ENCODE measurements at regions not wholly inside any gene's neighbourhood (a gene's known extent, or its start where the extent isn't known, plus 50 kb on each side); places are given as distances from the start of the nearest gene placed in this dataset.

DNA sequence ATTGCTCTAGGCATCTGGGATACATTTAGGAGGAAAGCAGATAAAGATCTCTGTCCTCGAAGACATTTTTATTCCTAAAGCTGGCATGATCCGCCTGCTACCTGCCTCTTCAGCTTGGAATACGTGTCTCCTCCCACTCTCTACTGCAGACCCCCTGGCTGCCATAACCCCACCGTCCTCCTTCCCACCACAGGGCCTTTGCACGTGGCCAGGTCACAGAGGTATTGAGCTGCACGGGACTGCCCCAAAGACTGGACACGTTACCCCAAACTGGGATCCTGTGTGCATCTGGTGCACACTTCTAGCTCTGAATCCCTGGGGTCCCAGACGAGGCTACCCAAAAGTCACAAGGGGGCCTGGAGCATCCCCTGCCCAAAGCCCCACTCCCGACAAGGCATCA lies 351.2 kb upstream of the EEF2KMT start:
- H3K4me3 ChIP-seq (ENCODE audit: low read length) = no peak overlapping the region
- H2AFZ ChIP-seq (ENCODE audit: low read depth, low read length) = no peak overlapping the region
- no peaks in the 10 kb centered on the region for H3K36me3 ChIP-seq (ENCODE audit: insufficient read depth, low read length)
- H3K4me1 ChIP-seq (ENCODE audit: insufficient read depth, low read length) = peaks cover 6% of the 10 kb centered on the region
- no peaks in the 10 kb centered on the region for H3K9me3 ChIP-seq (ENCODE audit: low read length)
- no peaks in the 10 kb centered on the region for H3K27me3 ChIP-seq (ENCODE audit: insufficient read depth, low read length)

DNA sequence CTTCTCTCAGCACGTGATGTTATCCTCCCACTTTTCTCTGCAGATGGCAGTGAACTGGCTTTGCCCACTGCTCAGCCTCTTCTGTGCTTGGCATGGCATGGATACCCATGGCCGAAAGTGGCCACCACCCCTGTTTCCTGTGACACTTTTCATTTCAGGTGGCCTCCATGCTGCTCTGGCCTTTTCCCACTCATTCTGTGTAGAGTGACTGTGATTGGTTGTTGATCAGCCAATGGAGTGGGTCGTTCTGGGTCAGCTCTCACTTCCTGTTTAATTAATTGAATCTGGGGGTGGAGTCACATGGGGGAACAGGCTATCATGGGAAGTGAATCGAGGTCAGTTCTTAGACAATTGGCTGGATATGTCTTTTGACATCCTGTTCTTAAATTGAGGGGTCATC lies 350.1 kb upstream of the EEF2KMT start:
- Histone ChIP-seq H3K4me1 (ENCODE audit: insufficient read depth, low read length) (peaks cover 6% of the 10 kb centered on the region), H3K36me3 (ENCODE audit: insufficient read depth, low read length) (no peaks in the 10 kb centered on the region), H3K27me3 (ENCODE audit: insufficient read depth, low read length) (no peaks in the 10 kb centered on the region), H2AFZ (ENCODE audit: low read depth, low read length) (no peak overlapping the region), H3K4me3 (ENCODE audit: low read length) (no peak overlapping the region), H3K9me3 (ENCODE audit: low read length) (no peaks in the 10 kb centered on the region)

DNA sequence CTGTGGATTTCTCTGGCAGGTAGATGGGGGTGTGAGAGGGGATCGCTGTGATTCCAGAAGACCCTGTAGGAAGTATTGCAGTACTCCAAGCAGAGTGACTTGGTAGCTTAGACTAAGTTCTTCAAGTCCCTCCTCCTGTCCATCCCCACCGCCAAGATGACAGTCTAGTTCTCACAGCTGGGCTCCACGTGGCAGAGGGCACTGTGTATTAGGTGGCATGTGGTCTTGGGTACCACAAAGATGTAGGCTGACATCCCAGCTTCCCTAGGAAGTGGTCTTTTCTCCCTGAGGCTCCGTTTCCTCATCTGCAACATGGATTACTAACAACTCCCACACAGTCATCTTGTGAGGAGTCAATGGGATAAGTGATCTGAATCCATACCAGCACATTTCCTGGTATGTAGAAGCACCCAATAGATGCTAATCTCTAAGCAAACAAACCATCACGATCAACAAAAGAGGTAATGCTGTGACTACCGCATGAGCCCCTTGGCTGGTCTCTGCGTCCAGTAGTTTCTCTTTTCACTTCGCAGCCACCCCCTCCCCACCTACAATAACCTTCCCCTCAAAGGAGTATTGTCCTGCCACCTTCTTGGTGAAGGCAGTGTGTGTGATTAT lies 349.1 kb upstream of the EEF2KMT start:
- H3K4me1 ChIP-seq (ENCODE audit: insufficient read depth, low read length) = peaks cover 6% of the 10 kb centered on the region
- no peaks in the 10 kb centered on the region for H3K9me3 ChIP-seq (ENCODE audit: low read length)
- no peak overlapping the region for H3K4me3 ChIP-seq (ENCODE audit: low read length)
- no peaks in the 10 kb centered on the region for H3K27me3 ChIP-seq (ENCODE audit: insufficient read depth, low read length)
- H3K36me3 ChIP-seq (ENCODE audit: insufficient read depth, low read length) = no peaks in the 10 kb centered on the region
- H2AFZ ChIP-seq (ENCODE audit: low read depth, low read length) = no peak overlapping the region

DNA sequence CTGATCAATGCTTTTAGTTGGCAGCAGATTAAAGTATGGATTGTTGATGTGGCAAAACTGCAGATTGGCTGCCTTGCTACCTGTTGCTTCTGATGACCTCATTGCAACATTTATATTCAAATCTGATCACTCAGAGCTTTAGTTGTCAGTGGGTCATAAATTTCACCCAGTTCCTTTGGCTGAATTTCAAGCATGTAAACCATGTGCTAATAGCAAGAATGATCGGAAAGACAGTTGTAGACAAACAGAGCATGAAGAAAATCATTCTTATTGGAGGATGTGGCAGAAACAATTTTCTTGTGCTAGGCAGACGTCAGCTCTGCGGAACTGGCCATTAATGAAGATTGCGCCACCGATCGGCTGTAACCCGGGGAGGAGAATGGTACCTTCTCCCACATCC lies 346.6 kb upstream of the EEF2KMT start:
- Histone ChIP-seq H3K4me1 (ENCODE audit: insufficient read depth, low read length) (no peaks in the 10 kb centered on the region), H3K27me3 (ENCODE audit: insufficient read depth, low read length) (no peaks in the 10 kb centered on the region), H2AFZ (ENCODE audit: low read depth, low read length) (no peak overlapping the region), H3K4me3 (ENCODE audit: low read length) (no peak overlapping the region), H3K9me3 (ENCODE audit: low read length) (no peaks in the 10 kb centered on the region), H3K36me3 (ENCODE audit: insufficient read depth, low read length) (no peaks in the 10 kb centered on the region)

DNA sequence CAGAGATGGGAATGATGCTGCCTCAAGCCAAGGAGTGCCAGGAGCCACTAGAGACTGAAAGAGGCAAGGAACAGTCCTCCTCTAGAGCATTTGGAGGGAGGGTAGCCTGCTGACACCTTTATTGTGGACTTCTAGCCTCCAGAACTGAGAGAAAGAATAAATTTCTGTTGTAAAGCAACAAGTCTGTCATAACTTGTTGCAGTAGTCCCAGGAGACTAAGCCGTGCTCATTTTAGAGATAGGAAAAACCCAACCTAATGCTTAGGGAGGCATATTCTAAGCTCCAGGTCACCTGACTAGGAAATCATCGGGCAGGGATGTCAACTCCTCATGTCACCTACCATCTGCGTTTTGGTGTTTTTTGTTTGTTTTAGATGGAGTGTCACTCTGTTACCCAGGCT lies 345.4 kb upstream of the EEF2KMT start:
- H3K4me1 ChIP-seq (ENCODE audit: insufficient read depth, low read length) = no peaks in the 10 kb centered on the region

DNA sequence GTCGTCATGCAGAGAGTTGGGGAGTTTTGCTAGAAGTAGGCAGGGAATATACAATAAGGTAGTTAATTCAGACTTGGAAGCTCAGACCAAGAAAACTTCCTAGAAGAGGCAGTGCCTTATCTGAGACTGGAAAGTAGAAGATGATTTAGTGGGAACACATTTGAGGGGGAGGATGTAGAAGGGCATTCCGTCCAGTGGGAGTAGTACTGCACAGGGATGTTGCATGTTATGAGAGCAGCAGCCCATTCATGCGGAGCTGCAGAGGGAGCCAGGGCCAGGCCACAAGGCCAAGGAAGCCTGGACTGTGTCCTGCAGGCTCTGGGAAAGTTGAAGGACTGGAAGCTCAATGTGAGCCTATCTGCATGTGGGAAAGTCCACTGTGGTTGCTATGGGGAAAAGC lies 344.5 kb upstream of the EEF2KMT start:
- Histone ChIP-seq H3K4me3 (ENCODE audit: low read length) (no peak overlapping the region), H3K9me3 (ENCODE audit: low read length) (no peaks in the 10 kb centered on the region), H3K4me1 (ENCODE audit: insufficient read depth, low read length) (no peaks in the 10 kb centered on the region), H3K27me3 (ENCODE audit: insufficient read depth, low read length) (no peaks in the 10 kb centered on the region), H2AFZ (ENCODE audit: low read depth, low read length) (no peak overlapping the region), H3K36me3 (ENCODE audit: insufficient read depth, low read length) (no peaks in the 10 kb centered on the region)

More for the DNA sequence above, 345.4 kb upstream of the EEF2KMT start:
- no peak overlapping the region for H3K4me3 ChIP-seq (ENCODE audit: low read length)
- no peaks in the 10 kb centered on the region for H3K27me3 ChIP-seq (ENCODE audit: insufficient read depth, low read length)
- no peak overlapping the region for H2AFZ ChIP-seq (ENCODE audit: low read depth, low read length)
- no peaks in the 10 kb centered on the region for H3K36me3 ChIP-seq (ENCODE audit: insufficient read depth, low read length)
- no peaks in the 10 kb centered on the region for H3K9me3 ChIP-seq (ENCODE audit: low read length)

DNA sequence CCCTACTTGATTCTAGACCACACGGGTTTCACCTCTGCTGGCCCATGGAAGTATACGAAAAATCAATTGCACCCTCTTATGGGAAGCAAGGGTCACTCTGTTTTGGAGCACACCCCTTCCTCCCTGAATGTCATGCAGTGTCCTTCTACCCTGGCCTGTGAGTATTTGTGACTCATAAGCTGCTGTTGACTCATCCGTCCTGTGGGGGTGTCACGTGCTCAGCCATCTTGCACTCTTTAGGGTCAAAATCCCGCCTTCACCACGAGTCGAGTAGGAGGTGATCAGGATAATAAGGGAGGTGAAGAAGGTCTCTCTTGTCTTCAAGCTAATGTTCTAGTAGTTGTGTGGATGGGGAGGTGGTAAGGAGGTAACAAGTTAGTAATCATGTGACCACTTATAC lies 341.0 kb upstream of the EEF2KMT start:
- no peaks in the 10 kb centered on the region for H3K9me3 ChIP-seq (ENCODE audit: low read length)
- H3K36me3 ChIP-seq (ENCODE audit: insufficient read depth, low read length) = no peaks in the 10 kb centered on the region
- H3K27me3 ChIP-seq (ENCODE audit: insufficient read depth, low read length) = no peaks in the 10 kb centered on the region
- H3K4me3 ChIP-seq (ENCODE audit: low read length) = no peak overlapping the region
- H2AFZ ChIP-seq (ENCODE audit: low read depth, low read length) = no peak overlapping the region
- H3K4me1 ChIP-seq (ENCODE audit: insufficient read depth, low read length) = no peaks in the 10 kb centered on the region

DNA sequence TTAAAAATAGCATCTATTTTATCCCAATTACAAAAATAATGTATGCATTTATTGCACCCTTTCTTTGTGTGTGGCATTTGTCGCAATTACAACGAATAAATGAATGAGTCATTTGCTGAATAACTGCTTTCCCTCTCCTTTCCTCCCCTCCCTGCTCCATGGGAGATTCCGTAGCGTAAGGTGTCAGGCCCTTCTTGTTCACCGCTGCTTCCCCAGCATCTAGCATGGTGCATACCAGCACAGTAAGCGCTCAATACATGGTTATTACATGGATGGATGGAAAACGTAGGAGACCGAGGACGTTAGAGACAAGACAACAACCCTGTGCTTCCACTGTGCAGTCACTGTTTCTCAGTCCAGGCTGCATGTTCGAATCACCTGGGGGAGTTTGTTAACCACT lies 336.0 kb upstream of the EEF2KMT start:
- no peak overlapping the region for H3K4me3 ChIP-seq (ENCODE audit: low read length)
- no peaks in the 10 kb centered on the region for H3K4me1 ChIP-seq (ENCODE audit: insufficient read depth, low read length)
- no peaks in the 10 kb centered on the region for H3K36me3 ChIP-seq (ENCODE audit: insufficient read depth, low read length)
- no peak overlapping the region for H2AFZ ChIP-seq (ENCODE audit: low read depth, low read length)
- H3K27me3 ChIP-seq (ENCODE audit: insufficient read depth, low read length) = no peaks in the 10 kb centered on the region
- no peaks in the 10 kb centered on the region for H3K9me3 ChIP-seq (ENCODE audit: low read length)

DNA sequence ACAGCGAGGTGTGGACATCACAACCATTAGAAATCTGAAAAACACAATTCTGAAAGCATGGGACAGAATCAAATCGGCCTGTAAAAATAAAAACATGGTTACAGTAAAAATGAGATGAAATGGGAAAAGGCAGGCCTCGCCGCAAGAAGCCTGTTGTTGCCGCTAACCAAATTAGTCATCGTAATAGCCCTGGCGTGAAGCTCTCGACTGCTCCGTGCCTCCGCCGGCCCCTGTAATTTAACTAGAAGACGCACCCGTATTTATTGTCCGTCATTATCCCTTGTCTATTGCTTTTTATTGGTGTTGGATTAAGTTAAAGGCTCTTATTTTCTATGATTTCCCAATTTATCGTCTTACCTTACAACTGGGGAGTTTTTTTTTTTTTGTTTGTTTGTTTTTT lies 334.6 kb upstream of the EEF2KMT start:
- H3K4me1 ChIP-seq (ENCODE audit: insufficient read depth, low read length) = no peaks in the 10 kb centered on the region
- no peaks in the 10 kb centered on the region for H3K27me3 ChIP-seq (ENCODE audit: insufficient read depth, low read length)
- no peaks in the 10 kb centered on the region for H3K36me3 ChIP-seq (ENCODE audit: insufficient read depth, low read length)
- H3K4me3 ChIP-seq (ENCODE audit: low read length) = no peak overlapping the region
- H2AFZ ChIP-seq (ENCODE audit: low read depth, low read length) = no peak overlapping the region
- H3K9me3 ChIP-seq (ENCODE audit: low read length) = no peaks in the 10 kb centered on the region

DNA sequence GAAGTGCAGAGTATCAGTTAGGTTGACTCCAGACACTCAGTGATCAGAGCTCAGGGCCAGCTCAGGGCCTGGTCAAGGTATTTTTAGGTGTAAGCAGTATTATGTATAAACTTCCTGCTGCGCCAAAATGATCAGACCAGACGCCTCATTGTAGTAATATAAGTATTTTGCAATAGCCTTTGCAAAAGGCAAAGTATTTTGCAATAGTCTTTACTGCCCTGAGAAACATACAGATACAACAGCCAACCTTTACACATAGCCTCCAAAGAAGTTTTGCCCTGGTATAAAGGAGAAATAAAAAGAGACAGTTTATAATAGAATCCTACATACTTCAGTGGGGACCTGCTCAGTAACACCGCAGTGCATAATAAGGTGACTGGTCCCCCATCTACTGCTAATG lies 333.0 kb upstream of the EEF2KMT start:
- Histone ChIP-seq H2AFZ (ENCODE audit: low read depth, low read length) (no peak overlapping the region), H3K27me3 (ENCODE audit: insufficient read depth, low read length) (no peaks in the 10 kb centered on the region), H3K4me3 (ENCODE audit: low read length) (no peak overlapping the region), H3K4me1 (ENCODE audit: insufficient read depth, low read length) (no peaks in the 10 kb centered on the region), H3K9me3 (ENCODE audit: low read length) (no peaks in the 10 kb centered on the region), H3K36me3 (ENCODE audit: insufficient read depth, low read length) (no peaks in the 10 kb centered on the region)

DNA sequence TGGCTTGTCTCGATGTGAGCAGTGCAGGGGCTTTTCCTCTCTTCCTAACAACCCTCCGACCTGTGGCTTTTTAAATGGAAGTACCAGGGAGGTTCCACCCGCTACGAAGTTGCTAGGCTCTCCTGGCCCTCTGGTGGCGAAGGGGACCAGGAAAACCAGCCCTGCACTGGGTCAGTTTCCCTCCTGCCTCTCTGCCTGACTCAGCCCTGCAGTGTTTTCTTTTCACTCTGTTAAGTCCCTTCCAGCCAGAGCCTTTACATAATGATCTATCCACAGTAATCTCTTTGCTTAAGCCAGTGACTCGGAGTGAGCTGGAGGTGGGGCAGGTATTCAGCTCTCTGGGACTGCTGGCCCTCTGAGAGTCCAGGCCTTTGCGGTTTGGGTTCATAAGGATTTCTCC lies 331.3 kb upstream of the EEF2KMT start:
- Histone ChIP-seq H3K9me3 (ENCODE audit: low read length) (no peaks in the 10 kb centered on the region), H2AFZ (ENCODE audit: low read depth, low read length) (no peak overlapping the region), H3K4me1 (ENCODE audit: insufficient read depth, low read length) (no peaks in the 10 kb centered on the region), H3K4me3 (ENCODE audit: low read length) (no peak overlapping the region), H3K27me3 (ENCODE audit: insufficient read depth, low read length) (no peaks in the 10 kb centered on the region), H3K36me3 (ENCODE audit: insufficient read depth, low read length) (no peaks in the 10 kb centered on the region)

DNA sequence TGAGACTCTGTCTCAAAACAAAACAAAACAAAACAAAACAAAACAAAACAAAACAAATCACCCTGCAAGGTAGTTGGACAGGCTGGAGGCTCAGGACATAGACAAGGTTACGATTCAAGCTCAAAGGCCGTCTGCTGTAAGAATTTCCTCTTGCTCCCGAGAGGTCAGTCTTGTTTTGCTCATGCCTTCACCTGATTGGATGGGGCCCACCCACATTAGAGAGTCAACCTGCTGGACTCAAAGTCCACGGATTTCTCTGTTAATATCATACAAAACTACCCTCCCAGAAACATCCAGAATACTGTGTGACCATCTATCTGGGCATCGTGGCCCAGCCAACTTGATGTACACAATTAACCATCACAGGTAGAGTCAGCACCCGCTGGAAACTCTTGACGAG lies 330.0 kb upstream of the EEF2KMT start:
- no peaks in the 10 kb centered on the region for H3K4me1 ChIP-seq (ENCODE audit: insufficient read depth, low read length)
- H3K27me3 ChIP-seq (ENCODE audit: insufficient read depth, low read length) = no peaks in the 10 kb centered on the region
- H2AFZ ChIP-seq (ENCODE audit: low read depth, low read length) = no peak overlapping the region
- H3K4me3 ChIP-seq (ENCODE audit: low read length) = no peak overlapping the region
- no peaks in the 10 kb centered on the region for H3K9me3 ChIP-seq (ENCODE audit: low read length)
- no peaks in the 10 kb centered on the region for H3K36me3 ChIP-seq (ENCODE audit: insufficient read depth, low read length)

DNA sequence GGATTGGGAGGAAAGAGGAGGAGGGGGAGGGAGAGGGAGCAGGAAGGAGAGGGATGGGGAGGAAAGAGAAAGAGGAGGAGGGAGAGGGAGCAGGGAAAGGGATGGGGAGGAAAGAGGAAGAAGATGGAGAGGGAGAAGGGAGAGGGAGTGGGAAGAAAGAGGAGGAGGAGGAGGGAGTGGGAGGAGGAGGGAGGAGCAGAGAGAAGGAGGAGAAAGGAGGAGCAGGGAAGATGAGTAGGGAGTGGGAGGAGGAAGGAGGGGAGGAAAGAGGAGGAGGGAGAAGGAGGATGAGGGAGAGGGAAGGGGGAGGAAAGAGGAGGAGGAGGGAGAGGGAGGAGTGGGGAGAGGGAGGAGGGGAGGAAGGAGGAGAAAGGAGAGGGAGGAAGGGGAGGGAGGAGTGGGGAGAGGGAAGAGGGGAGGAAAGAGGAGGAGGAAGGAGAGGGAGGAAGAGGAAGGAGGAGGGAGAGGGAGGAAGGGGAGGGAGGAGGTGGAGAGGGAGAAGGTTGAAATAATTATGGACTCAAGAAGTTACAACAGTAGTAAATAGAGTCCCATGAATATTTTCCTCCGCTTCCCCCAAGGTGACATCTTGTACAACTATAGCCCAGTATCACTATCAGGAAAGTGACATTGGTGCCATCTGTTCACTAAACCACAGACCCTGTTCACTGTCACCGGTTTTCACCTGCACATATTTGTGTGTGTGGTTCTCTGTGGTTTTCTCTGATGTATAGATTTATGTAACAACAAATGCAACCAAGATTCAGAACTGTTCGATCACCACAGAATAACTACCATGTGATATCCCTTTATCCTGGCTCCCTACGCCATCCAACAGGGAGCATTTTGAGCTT lies 325.3 kb upstream of the EEF2KMT start:
- no peaks in the 10 kb centered on the region for H3K36me3 ChIP-seq (ENCODE audit: insufficient read depth, low read length)
- H3K9me3 ChIP-seq (ENCODE audit: low read length) = no peaks in the 10 kb centered on the region
- no peak overlapping the region for H3K4me3 ChIP-seq (ENCODE audit: low read length)
- no peaks in the 10 kb centered on the region for H3K4me1 ChIP-seq (ENCODE audit: insufficient read depth, low read length)
- no peaks in the 10 kb centered on the region for H3K27me3 ChIP-seq (ENCODE audit: insufficient read depth, low read length)
- no peak overlapping the region for H2AFZ ChIP-seq (ENCODE audit: low read depth, low read length)

DNA sequence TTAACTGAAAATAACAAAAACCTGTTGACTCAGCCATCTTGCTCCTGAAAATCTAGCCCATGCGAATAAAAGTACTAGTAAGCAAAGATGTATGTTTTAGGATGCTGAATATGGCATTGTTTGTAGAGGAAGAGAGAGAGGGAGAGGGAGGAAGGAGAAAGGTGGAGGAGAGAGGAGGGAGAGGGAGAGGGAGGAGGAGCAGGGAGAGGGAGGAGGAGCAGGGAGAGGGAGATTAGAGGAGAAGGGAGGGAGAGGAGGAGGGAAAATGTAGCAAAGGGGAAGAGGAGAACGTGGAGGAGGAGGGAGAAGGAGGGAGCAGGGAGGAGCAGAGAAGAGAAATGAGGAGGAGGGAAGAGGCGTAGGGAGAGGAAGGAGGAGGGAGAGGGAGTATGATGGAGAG lies 324.5 kb upstream of the EEF2KMT start:
- H3K9me3 ChIP-seq (ENCODE audit: low read length) = no peaks in the 10 kb centered on the region
- no peaks in the 10 kb centered on the region for H3K27me3 ChIP-seq (ENCODE audit: insufficient read depth, low read length)
- H2AFZ ChIP-seq (ENCODE audit: low read depth, low read length) = no peak overlapping the region
- no peaks in the 10 kb centered on the region for H3K4me1 ChIP-seq (ENCODE audit: insufficient read depth, low read length)
- H3K36me3 ChIP-seq (ENCODE audit: insufficient read depth, low read length) = no peaks in the 10 kb centered on the region
- H3K4me3 ChIP-seq (ENCODE audit: low read length) = no peak overlapping the region

Data from neuron (in vitro differentiated cells).